IPS-NIHi7 (cell line): ENCODE measurements at regions not wholly inside any gene's neighbourhood (a gene's known extent, or its start where the extent isn't known, plus 50 kb on each side); places are given as distances from the start of the nearest gene placed in this dataset.

Experiments
- DNase-seq: peaks from one replicate; pipeline ENCODE4 v3.0.0; 2012; ENCODE audit warnings: mixed read lengths; ENCODE audit errors: extremely low spot score

DNA sequence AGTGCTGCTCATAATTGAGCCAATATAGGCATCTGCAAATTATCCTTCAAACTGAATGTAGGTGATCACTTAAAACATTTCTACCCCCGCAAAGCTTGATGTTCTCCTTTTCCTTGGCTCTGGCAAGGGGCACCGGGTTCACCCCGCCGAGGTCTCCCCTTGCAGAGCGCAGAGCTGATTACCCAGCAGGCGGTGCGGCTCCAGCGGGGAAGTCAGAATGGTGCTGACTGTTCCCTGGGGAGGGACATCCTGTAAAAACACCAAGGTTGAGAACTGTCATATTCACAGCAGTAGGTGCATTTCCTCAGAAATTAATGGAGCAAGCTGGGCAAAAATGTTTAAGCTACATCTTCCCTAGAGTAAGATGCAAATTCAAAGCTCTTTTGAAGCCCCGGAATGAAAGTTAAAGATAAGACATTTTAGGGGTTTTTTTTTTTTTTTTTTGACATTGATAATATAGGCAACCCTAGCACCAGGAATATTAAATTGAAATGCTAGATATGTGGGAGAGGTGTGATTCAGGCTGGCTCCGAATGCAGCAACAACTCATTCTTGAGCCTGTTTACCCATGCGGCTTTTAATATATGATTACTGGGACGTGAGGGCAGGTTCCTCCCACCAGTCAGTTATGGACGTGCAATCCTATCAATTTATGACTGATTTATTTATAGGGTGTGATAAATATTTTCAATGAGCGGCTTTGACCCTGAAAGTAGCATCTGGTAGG, 767.3 kb upstream of the TENM3 start:
- peak; percentile 28 for DNase-seq

DNA sequence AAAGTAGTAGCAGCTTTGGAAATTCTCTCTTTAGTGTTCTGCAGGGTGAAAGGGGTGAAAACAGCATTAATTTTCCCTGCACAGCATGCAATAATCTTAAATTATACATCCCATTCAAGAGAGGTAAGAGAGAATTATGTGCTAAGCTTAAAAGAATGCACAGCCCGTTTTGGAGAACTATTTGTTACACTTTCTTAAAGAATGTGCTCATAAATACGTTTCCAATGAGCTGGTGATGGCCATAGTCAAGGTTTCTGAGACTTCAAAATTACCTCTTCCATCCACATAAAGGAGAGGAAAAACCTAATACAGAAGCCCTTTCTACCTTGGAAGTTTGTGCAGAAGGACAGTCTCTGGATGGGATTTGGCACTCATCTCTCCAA, 766.7 kb upstream of the TENM3 start:
- DNase-seq, result no peak

DNA sequence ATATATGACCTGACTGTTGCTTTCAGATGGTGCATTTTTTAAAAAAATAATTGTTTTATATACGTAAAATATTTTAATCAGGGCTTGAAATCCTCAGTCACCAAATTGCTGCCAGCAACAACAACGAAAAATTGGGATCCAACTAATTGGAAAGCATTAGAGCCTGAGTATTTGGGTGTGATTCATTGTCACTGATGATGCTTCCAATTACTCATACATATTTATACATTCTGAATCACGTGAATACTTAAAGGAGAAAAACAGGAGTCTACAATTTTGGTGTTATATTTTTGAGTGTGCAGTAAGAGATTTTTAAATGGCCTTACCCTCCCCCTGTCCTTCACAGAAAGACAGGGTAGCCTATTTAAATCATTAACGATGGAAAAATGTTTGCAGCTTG, 765.6 kb upstream of the TENM3 start:
- DNase-seq, result no peak

DNA sequence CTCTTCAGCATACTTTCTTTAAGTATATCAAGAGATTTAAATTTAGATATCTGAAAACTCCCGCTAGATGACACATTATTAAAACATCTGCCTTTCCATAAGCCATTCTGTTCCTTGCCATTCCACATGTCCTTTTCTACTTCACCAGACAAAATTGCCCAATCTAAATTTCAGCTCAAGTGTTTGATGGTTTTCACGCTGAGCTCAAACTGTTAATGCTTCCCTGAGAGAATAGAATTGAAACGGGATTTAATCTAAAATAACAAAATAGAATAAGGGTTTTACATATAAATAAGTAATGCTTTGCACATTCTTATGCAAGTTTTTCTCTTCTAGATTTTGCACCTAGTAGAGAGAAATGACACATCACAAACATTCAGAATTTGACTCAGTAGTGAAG, 764.5 kb upstream of the TENM3 start:
- DNase-seq, result no peak

DNA sequence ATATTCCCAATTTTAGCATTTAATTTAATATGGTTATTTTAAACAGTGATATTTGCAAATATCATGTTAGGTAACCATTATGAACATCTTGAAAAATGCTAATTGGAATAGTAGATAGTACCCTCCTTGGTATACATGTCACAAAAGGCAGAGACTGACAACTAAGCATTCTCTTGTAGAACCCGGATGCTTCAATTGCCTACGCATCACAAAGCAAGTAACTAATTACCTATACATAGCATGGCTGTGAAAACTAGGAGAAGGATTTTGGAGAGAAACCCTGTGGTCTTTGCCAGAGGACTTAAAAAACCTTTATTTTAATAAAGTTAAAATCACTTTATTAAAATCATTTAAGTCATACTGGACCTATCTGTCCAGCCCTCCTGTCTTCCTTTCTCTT, 764.1 kb upstream of the TENM3 start:
- DNase-seq, result no peak

DNA sequence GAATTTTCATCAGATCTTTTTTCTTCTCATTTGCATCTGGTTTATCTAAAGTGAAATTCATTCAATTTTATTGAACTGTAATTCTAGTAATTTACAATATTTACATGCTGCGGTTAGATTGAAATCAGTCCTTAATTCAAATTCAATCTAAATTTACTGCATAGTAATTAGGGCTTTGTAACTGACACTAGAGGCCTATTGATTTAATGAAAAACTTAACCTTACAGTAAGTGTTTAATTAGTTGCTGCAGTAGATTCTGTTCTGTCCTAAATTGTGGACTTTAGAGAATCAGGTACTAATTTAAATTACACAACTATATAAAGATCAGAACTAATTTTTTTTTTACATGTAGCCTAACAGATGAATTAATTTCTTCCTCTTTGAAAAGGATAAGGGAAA, 758.8 kb upstream of the TENM3 start:
- no peak for DNase-seq

DNA sequence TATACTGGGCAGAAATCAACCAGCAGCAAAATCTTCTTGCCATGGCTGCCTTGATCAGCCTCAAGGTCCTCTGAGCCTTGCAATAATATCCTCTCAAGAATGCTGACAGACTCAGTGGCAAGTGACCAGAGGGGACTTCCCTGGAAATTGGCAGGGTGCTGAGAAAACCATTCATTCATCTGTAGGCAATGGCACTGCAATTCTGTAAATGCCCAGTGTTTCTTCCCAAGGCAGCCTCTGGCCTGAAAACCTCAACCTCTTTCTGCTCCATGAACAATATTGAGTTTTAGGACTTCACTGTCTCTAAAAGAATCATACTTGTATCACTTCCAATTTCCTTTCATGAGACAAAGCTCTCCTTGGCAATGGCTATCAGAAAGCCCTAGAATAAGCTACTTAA, 754.3 kb upstream of the TENM3 start:
- DNase-seq, result no peak

DNA sequence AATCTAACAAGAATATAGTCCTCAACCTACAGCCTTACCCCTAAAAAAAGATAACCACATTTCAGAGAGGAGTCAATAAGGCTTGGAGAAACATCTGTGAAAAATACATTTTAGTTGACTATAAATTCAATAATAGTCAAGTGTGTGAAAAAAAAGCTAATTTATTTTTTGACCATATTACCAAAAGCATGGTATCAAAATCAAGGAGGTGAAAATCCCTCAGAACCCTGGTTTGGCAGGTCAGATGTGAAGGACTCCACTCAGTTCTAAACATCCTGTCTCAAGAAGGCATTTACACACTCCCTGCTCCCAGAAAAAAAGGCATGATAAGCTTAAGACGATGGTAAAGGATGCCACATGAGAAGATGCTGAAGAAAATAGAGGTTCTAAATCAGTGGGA, 745.1 kb upstream of the TENM3 start:
- no peak for DNase-seq

DNA sequence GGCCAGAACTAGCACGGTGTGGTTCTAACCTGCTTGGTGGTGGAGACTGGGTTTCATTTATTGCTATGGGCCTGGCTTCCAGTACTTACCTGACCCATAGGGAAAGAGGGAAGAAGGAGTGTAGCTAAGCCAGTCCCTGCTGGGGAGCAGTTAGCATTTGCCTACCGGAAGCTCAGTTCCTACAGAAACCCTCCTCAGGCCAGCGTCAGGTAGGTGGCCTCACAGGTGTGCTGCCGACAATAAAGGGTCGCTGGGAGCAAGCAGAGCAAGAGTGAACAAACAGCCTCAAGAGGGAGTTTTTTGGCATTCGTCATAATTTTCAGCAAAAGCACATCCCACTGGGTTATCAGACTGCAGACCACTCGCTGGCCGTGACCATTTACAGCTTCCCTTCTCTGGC, 740.6 kb upstream of the TENM3 start:
- peak; percentile 18 for DNase-seq

DNA sequence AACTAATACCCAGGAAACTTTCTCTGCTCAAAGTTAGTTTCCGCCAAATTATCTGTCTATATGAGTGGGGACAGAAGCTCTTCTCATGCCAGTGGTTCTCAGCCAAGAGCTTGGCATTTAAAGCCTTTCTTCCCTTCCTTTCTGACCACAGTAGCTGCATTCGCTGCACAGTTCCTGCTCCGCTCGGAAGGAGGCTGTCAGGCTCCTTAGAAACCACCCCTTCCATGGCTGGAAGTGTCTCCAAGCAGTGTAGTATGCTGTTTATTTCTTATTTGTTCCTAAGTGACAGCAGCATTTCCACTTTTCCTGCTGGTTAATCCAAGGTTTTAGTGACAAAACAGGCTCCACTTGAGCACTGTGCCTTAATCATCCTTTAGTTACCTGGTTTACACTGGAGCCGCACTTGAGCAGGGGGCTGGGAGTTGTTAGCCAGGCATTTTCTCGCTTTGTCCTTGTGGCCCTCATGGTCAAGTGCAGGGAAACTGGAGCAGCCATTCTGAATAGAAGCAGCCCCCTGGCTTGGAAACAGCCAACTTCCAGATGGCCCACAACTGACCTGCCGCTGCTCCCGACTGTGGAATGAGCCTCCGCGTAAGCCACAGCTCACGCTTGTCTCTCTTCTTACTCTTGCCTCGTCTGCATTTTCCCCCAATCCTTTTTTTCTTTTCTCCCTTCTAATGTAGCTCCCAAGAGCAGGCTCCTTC, 739.4 kb upstream of the TENM3 start:
- no peak for DNase-seq

DNA sequence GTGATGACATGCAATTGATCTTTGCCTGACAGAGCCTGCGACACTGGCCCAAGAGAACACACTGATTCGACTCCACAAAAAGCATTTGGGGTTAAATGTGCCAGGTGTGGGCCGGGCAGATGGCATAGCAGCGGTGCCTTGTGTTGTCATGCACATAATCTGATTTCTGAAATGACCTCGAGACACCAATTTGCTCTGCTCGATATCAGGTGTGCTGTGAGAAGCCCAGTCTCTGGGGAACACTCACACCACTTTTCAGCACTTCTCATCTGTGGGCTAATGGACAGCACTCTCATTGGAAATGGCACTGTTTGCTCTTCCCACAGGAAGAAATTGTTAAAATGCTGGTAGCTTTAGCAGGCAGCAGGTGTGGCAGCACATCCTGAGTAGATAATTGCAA, 738.3 kb upstream of the TENM3 start:
- DNase-seq, result no peak

DNA sequence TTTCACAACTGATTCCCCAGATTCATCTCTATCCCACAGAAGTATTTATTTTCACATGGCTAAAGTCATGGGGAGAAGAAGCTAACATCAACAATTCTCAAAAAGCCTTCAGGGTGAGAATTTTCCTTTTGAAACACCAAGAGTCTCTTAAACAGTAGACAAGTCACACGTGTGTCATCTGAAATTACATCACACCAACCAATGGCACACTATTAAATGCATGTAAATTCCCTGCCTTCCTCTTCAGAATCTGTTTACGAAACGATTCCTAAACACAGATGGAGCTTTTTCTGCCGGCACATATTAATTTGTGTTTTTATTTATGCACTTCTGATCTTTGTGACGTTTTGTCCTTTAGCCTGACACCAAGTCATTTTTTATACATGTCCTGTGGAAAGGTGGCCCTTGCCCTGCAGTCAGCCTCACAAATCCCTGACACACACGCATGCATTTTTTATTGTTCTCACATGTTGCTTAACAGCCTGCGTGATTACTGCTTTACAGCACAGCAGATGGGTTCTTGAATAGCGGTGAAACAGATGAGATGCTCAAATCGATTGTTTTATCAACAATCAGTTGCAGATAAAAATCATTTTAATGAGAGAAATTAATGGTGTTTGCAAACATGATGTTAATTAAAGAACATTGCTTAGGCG, 735.9 kb upstream of the TENM3 start:
- DNase-seq, result no peak

DNA sequence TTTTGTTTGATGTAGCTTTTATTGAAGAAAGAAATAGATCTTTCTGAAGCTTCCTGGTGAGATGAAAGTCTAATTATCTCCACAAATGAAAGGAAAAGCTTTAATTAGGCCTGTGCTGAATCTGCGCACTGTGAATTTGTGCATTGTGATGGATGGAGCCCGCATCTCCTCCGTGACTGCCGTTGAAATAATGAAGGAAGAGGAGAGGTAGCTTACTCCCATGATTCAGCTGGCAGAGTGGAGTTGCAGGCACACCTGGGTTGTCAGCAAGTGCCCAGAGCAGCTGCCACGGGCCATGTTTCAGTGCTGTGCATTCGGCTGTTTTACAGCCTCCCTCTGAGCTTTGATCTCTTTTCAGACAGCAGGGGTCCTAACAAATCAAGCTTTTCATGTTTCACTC, 735.3 kb upstream of the TENM3 start:
- DNase-seq, result no peak

DNA sequence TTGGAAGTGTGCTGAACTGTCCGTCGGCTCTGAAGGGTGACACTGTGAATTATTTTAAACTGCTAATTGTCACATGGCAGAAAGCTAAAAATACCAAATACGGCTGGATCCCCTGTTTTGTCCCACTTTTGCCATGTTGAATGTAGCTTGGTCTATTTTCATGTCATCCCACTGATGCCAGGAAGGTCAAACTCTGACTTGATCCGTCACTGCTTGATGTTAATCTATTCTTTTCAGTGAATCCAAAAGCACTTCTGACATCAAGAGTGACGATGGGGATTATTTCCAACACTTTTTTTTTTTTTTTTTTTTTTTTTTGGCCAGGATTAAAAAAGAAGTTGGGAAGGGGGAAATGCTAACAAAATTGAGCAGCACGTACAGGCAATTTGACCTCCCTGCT, 734.6 kb upstream of the TENM3 start:
- DNase-seq, result no peak

DNA sequence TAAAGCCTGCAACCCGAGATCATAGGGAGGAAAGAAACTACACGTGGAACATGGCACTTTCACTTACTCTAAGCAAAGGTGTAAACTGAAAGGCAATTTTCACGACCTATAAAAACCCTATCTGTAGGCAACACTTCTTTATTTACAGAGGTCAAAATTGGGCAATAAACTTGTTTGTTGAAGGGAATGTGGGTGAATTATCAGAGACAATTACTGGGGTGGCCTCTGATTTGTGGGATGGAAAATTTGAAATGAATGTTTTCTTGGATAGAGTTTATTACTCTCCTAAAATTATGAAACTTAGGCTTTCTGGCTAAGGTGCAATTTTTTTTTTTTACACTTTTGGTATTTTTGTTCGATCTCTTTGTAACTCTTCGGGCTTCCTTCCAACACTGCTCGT, 734.1 kb upstream of the TENM3 start:
- DNase-seq, result no peak

DNA sequence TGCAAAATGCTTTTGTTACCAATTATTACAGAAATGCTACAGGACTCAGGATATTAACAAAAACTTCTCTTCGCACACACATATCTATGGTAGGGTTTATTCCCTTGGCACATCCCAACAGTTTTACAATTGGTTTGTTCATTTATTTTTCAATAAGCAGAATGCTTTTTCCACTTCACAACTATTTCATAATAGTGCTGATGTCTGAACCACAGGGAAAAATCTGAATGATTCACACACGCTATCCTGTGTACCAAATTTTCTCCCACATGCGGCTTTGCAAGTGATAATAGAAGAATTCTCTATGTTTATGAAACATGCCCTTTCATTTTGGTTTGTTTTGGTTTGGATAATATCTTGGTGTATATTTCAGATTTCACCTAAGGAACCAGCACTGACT, 725.7 kb upstream of the TENM3 start:
- no peak for DNase-seq

DNA sequence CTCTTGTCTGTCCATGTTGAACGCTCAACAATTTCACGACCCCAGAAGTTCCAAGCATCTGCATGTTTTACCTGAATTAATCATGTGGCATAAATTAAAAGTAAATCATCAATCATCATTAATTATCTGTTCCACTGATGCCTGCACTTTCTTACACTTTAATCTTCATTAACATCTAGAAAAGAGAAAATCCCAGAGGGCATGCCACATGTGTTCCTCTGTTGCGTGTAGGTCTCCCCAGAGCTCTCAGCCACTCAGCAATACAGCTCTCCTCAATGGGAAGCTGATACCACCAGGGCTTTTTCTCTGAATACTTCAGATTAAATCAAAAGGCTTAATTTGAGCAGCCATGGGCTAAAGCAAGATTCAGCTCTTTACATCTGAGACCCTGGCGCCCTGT, 722.4 kb upstream of the TENM3 start:
- no peak for DNase-seq

DNA sequence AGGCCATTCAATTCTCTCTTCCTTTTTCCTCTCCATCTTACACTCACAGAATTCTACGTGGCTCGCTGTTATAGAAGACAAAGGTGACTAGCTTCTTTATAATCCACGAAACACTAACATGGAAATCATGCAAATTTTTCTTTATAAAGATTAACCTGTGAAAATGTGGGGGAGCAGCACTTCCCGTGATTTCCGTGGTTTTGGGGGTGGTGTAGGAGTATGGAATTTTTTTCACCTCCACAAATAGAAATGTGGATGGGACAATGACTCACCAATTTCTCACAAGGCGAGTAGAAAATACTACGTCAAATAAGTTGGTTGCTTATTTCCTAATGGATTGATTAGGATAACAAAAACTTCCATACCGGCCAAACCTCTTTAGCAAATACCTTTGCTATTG, 719.2 kb upstream of the TENM3 start:
- DNase-seq, result no peak

DNA sequence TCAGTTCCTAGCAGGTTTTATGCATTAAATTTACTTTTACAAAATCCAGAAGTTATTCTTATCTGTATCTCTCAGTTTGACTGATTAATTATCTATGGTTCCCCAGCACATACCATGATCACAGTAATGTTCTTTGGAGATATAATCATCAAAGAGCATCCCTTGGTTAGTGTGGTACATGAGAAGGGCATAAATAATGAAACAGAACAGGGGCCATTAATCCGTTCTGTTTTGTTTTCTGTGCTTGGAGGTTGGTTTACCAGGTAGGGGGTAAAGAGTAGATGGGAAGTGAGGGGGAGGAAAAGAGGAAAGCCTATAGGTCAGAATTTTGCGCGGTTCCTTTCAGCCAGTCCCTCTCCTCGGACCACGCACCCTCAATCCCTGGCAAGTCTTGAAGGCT, 718.7 kb upstream of the TENM3 start:
- DNase-seq, result no peak

DNA sequence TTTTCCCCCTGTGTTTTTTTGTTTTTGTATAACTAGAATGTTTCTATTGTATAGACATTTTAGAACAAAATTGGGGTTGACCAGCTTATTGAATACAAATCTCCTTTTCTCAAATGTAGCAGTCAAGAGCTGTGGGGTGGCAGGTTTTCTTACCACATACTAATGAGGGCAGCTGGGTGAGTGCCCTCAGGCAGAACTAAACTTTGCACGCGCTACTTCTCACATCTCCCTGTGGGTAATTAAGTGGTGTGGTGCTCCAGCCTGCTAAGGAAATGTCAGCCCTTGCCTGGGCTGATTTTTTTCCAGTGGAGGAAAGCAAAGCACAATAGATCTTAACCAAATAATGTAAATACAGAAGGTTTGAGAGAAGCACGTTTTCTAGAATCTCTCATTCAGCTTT, 717.6 kb upstream of the TENM3 start:
- DNase-seq, result no peak

DNA sequence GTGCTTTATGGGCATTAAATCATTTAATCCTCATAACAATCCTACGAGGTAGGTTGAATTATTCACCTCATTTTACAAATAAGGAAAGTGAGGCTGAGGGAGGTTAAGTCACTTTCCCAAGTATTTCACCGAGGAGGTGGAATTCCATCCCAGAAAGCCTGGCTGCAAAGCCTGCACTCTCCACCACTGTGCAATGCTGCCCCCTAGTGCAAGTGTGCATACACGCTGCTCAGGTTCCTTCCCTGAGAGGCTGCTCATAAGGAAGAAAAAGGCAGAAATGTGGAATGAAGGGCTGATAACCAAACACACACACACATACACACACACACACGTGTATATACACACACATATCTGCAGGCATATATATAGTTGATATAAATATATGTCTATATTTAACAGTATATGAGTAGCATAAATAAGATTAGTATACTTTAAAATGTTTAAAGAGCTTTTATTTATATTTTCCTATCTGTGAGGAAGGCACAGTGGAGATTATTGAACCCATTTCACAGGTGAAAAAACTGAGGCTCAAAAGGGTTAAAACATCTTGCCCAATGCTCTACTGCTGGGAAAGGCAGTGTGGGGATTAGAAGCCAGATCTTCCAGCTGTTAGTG, 714.5 kb upstream of the TENM3 start:
- peak; percentile 79 for DNase-seq

DNA sequence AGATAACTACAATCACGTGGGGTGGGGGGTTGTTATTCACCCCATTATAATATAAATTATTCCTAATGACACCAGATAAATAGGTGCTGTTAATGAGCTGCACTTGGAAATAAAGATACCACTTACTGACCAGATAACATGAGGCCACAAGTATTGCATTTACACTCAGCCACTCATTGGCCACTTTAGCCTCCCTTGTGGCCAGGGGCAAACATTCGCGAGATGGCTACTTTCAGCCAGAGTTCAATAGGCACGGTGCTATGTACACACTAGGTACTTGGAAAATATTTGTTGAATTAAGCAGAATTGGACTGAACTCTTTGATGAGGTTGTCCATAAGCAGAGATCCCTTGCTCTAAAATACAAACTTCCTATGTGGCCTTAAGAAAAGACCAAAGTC, 713.7 kb upstream of the TENM3 start:
- DNase-seq, result no peak

DNA sequence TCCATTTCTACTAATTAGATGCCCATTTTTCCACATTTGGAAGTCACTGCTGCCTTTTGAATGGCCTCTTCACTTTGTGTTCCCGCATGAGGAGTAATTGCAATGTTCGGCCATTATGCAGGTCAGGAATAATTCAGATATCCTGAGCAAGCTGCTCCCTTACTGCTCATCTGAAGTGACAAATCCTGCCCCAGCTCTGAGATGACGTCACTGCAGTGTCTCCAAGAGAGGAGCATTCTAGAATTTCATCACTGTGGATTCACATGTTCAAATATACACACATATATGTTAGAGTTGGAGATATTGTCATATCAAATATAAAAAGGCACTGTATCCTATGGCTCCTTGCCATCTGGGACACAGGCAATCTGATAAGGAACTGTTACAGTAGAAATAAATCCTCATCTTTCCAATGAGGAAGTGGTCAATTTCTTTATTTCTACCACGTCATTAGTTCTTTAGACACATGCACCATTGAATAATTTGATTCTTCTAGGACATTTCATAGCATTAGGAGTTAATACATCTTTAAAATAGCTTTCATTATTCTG, 706.9 kb upstream of the TENM3 start:
- DNase-seq, result no peak
